Breast epithelium (tissue), 4 donors: ENCODE measurements at regions not wholly inside any gene's neighbourhood (a gene's known extent, or its start where the extent isn't known, plus 50 kb on each side); places are given as distances from the start of the nearest gene placed in this dataset.

Source experiments
- DNase-seq, 2 donors: peaks; one replicate each; pipeline ENCODE4 v3.0.0-alpha.2; 2019; ENCODE audit warnings: low spot score in 2 of 2
- H3K27ac ChIP-seq, 2 donors: fragments of 200-600 bp; sonication (generic) in 1 of 2; one replicate each; pipeline ENCODE4 v1.5.1; 2016 to 2019; ENCODE audit warnings: mild to moderate bottlenecking in 1 of 2
- H3K27me3 ChIP-seq, 2 donors: fragments of 200-600 bp; sonication (generic) in 1 of 2; one replicate each; pipeline versions ENCODE4 v1.5.1 to v1.6.0; 2017 to 2019; ENCODE audit warnings: control low read depth in 1 of 2, mild to moderate bottlenecking in 1 of 2
- H3K36me3 ChIP-seq: fragments of 200-600 bp; one replicate; pipeline ENCODE4 v1.5.1; 2019
- H3K4me1 ChIP-seq, 2 donors: fragments of 200-600 bp; sonication (generic); one replicate each; pipeline ENCODE4 v1.5.1; 2016 to 2019; ENCODE audit warnings: control low read depth in 1 of 2
- H3K4me3 ChIP-seq, 3 donors: fragments of 200-600 bp; sonication (generic); 1 replicate in 2 of 3; 2 replicates in 1 of 3; pipeline ENCODE4 v1.5.1; 2016 to 2019; ENCODE audit warnings: mild to moderate bottlenecking in 3 of 3, moderate library complexity in 2 of 3
- H3K9me3 ChIP-seq, 2 donors: fragments of 200-600 bp; sonication (generic) in 1 of 2; one replicate each; pipeline ENCODE4 v1.5.1; 2016 to 2019; ENCODE audit warnings: control low read depth in 1 of 2
- POLR2A ChIP-seq: fragments of 450-650 bp; IDR thresholded peaks from one replicate; pipeline ENCODE4 v1.6.1; 2016; ENCODE audit warnings: antibody characterized with exemption, mild to moderate bottlenecking, moderate library complexity
- POLR2AphosphoS5 ChIP-seq, 3 donors: sonication (generic); formaldehyde crosslinking; IDR thresholded peaks; one replicate each; pipeline ENCODE4 v1.6.1; 2017; ENCODE audit warnings: antibody characterized with exemption in 3 of 3
- intact Hi-C: fragments of 100-400 bp; cut with DNase I; formaldehyde crosslinking; loops from one replicate; pipeline ENCODE4 v1.15.1; 2023; ENCODE audit warnings: low total_unique reads
- TF ChIP-seq, protein P1 (sequence below), 3 donors: fragments of 450-650 bp; IDR thresholded peaks; one replicate each; pipeline ENCODE4 v1.5.1; 2016 to 2017; ENCODE audit warnings: antibody characterized with exemption in 3 of 3, mild to moderate bottlenecking in 3 of 3, moderate library complexity in 3 of 3

DNA sequence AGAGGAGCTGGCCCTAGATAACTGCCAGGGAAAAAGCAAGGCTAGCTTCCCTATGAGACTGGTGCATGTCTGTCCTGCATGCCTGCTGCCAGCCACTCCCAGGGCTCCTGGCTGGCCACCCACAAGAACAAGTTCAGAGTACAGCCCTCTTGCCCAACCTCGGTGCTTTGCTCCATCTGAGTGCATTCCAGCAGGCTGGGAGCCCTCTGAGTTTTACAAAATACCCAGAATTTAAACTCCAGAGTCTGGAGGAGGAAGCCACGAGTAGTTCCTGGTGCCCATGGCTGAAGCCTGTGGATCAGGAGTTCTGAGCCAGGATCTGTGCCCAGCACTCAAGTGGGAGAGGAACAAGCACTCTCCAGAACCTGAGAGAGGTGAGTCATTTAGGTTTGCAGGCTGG is 111.6 kb downstream of the MAGEE2 start:
- intact Hi-C loops: no loop called here
- no peak for DNase-seq
- TF ChIP-seq POLR2A (no peak), POLR2AphosphoS5 (IDR thresholded peaks at IDR 0.05) (no peak)
- TF ChIP-seq, protein P1, sequence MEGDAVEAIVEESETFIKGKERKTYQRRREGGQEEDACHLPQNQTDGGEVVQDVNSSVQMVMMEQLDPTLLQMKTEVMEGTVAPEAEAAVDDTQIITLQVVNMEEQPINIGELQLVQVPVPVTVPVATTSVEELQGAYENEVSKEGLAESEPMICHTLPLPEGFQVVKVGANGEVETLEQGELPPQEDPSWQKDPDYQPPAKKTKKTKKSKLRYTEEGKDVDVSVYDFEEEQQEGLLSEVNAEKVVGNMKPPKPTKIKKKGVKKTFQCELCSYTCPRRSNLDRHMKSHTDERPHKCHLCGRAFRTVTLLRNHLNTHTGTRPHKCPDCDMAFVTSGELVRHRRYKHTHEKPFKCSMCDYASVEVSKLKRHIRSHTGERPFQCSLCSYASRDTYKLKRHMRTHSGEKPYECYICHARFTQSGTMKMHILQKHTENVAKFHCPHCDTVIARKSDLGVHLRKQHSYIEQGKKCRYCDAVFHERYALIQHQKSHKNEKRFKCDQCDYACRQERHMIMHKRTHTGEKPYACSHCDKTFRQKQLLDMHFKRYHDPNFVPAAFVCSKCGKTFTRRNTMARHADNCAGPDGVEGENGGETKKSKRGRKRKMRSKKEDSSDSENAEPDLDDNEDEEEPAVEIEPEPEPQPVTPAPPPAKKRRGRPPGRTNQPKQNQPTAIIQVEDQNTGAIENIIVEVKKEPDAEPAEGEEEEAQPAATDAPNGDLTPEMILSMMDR (IDR thresholded peaks at IDR 0.05): no peak
- H3K27ac ChIP-seq: no peak overlapping the region
- H3K4me3 ChIP-seq: no peak overlapping the region
- H3K4me1 ChIP-seq: no peaks in the 10 kb centered on the region
- no peaks in the 10 kb centered on the region for H3K9me3 ChIP-seq
- H3K36me3 ChIP-seq: no peaks in the 10 kb centered on the region
- peaks cover 0 to 16% of the 10 kb centered on the region in 2 donors for H3K27me3 ChIP-seq

DNA sequence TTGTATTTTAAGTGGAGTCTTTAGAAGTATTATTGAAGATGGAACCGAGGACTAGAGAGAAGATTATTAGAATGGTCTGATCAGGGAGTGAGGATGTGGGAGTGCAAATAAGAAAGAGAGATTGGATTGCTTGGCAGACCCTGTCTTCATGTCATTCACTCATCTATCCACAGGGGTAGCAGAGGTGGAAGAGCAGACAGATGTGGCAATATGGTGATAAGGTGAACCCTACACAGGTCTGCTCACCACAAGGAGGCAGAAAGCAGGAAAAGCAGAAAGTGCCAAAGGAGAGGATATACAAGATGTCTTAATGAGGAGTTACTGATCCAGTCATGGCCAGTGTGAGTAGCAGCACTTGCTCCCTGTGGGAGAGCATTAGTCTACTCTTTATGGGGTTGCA is 129.4 kb downstream of the MAGEE2 start:
- Histone ChIP-seq H3K4me1 (no peaks in the 10 kb centered on the region), H3K36me3 (no peaks in the 10 kb centered on the region), H3K9me3 (peaks cover 0 to 13% of the 10 kb centered on the region in 2 donors), H3K4me3 (no peak overlapping the region), H3K27me3 (peaks cover 0 to 6% of the 10 kb centered on the region in 2 donors), H3K27ac (no peak overlapping the region)
- intact Hi-C loops: no loop called here
- TF ChIP-seq POLR2A (no peak), POLR2AphosphoS5 (IDR thresholded peaks at IDR 0.05) (no peak)
- TF ChIP-seq, protein P1 (IDR thresholded peaks at IDR 0.05): no peak
- no peak for DNase-seq

DNA sequence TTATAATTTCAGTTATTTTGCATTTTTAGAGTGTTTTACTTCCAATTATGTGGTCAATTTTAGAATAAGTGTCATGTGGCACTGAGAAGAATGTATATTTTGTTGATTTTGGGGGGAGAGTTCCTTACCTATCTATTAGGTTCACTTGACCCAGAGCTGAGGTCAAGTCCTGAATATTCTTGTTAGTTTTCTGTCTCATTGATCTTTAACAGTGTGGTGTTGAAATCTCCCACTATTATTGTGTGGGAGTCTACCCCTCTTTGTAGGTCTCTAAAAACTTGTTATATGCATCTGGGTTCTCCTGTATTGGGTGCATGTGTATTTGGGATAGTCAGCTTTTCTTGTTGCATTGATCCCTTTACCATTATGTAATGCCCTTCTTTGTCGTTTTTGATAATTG is 127.0 kb upstream of the ZDHHC15 start:
- TF ChIP-seq, protein P1 (IDR thresholded peaks at IDR 0.05): no peak
- TF ChIP-seq POLR2AphosphoS5 (IDR thresholded peaks at IDR 0.05): no peak
- TF ChIP-seq POLR2A: no peak
- no peaks in the 10 kb centered on the region for H3K36me3 ChIP-seq
- intact Hi-C loops: no loop called here
- H3K27ac ChIP-seq: no peak overlapping the region
- peaks cover 13 to 29% of the 10 kb centered on the region in 2 donors for H3K9me3 ChIP-seq
- H3K27me3 ChIP-seq: peaks cover 0 to 6% of the 10 kb centered on the region in 2 donors
- H3K4me1 ChIP-seq: no peaks in the 10 kb centered on the region
- no peak overlapping the region for H3K4me3 ChIP-seq
- DNase-seq: no peak

DNA sequence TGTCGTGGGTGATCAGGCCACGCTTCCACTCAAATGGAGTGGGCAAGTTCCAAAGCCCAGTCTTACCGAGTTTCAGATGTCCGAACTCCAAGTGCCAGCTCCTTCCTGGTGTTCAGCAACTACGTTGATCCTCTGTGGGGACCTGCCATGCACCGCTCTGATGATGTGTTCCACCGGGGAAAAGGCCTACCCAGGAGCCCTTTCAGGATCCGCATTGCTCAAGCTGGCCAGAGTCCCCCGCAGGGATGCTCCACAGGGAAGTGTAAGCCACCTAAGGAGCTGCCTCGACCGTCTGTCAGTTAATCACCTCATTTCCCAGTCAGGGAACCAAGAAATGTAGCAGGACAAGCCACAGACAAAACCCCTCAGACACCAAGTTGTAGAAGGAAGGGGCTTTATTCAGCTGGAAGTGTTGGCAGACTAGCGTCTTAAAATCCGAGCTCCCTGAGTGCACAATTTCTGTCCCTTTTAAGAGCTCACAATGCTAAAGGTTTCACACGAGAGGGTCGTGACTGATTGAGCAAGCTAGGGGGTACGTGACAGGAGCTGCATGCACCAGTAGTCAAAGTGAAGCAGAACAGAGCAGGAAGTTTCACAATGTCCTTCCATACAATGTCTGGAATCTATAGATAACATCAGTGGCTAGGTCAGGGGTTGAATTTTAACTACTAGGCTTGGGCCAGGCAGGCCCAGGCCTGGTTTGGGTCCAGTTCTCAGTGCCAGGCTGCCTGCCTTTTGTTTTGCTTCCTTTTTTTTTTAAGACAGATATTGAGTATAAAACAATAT is 126.2 kb upstream of the ZDHHC15 start:
- Histone ChIP-seq H3K4me3 (no peak overlapping the region), H3K27me3 (peaks cover 0 to 6% of the 10 kb centered on the region in 2 donors), H3K4me1 (no peaks in the 10 kb centered on the region), H3K9me3 (peaks cover 13 to 31% of the 10 kb centered on the region in 2 donors), H3K36me3 (no peaks in the 10 kb centered on the region), H3K27ac (no peak overlapping the region)
- TF ChIP-seq, protein P1 (IDR thresholded peaks at IDR 0.05): no peak
- TF ChIP-seq POLR2A (no peak), POLR2AphosphoS5 (IDR thresholded peaks at IDR 0.05) (no peak)
- intact Hi-C loops: no loop called here
- no peak for DNase-seq

DNA sequence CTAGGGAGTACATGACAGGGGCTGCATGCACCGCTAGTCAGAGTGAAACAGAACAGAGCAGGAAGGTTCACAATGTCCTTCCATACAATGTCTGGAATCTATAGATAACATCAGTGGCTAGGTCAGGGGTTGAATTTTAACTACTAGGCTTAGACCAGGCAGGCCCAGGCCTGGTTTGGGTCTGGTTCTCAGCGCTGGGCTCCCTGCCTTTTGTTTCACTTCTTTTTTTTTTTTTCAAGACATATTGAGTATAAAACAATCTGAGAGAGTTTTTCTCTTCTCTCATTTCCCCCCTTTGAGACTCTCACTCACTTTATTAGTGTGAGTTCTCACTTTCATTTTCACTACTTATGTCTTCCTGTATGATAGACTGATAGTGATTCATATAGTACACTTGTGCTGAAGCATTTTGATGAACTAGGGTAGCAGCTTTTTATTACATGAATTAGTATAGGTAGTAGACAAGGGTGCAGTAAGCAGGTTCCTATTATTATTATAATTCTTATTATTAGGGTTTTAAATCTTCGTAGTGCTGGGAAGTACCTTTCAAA is 120.0 kb upstream of the ZDHHC15 start:
- Histone ChIP-seq H3K4me3 (no peak overlapping the region), H3K9me3 (peaks cover 6 to 30% of the 10 kb centered on the region in 2 donors), H3K36me3 (no peaks in the 10 kb centered on the region), H3K27me3 (no peaks in the 10 kb centered on the region), H3K4me1 (no peaks in the 10 kb centered on the region), H3K27ac (no peak overlapping the region)
- no peak for DNase-seq
- intact Hi-C loops: no loop called here
- TF ChIP-seq POLR2AphosphoS5 (IDR thresholded peaks at IDR 0.05): no peak
- TF ChIP-seq POLR2A: no peak
- TF ChIP-seq, protein P1 (IDR thresholded peaks at IDR 0.05): no peak
